HL-60 (cell line): ENCODE measurements at regions not wholly inside any gene's neighbourhood (a gene's known extent, or its start where the extent isn't known, plus 50 kb on each side); places are given as distances from the start of the nearest gene placed in this dataset.

Source experiments
- DNase-seq, 2 experiments: peaks; one replicate each; pipeline ENCODE4 v3.0.0-alpha.2; 2010 to 2020; ENCODE audit warnings: low read depth in 1 of 2, low spot score in 1 of 2
- H3K27ac ChIP-seq: fragments of 250-450 bp; sonication (Bioruptor Pico); replicated peaks from 2 replicates; pipeline ENCODE4 v1.5.1; 2020; ENCODE audit warnings: mild to moderate bottlenecking, moderate library complexity
- H3K27me3 ChIP-seq: fragments of 250-450 bp; sonication (Bioruptor Pico); 2 replicates; pipeline ENCODE4 v1.5.1; 2021; ENCODE audit warnings: mild to moderate bottlenecking, moderate library complexity; ENCODE audit not compliant: insufficient read depth, poor library complexity, severe bottlenecking
- H3K4me3 ChIP-seq: replicated peaks from 2 replicates; pipeline ENCODE4 v1.5.1; 2011; ENCODE audit warnings: mild to moderate bottlenecking, control low read depth, low read length; ENCODE audit not compliant: insufficient read depth
- GABPA ChIP-seq: IDR thresholded peaks from 2 replicates; pipeline ENCODE4 v1.6.1; 2012; ENCODE audit warnings: low read depth
- POLR2AphosphoS5 ChIP-seq: IDR thresholded peaks from 2 replicates; pipeline ENCODE4 v1.6.1; 2012; ENCODE audit warnings: low read depth
- REST ChIP-seq: IDR thresholded peaks from 2 replicates; pipeline ENCODE4 v1.6.1; 2012; ENCODE audit warnings: low read depth; ENCODE audit not compliant: insufficient replicate concordance
- SPI1 ChIP-seq: IDR thresholded peaks from 2 replicates; pipeline ENCODE4 v1.6.1; 2012; ENCODE audit warnings: low read depth, mild to moderate bottlenecking, borderline replicate concordance
- TF ChIP-seq, protein P1 (sequence below): IDR thresholded peaks from one replicate; pipeline ENCODE4 v1.5.1; 2011; ENCODE audit warnings: low read length, control low read depth, inconsistent platforms; ENCODE audit not compliant: insufficient read depth

DNA sequence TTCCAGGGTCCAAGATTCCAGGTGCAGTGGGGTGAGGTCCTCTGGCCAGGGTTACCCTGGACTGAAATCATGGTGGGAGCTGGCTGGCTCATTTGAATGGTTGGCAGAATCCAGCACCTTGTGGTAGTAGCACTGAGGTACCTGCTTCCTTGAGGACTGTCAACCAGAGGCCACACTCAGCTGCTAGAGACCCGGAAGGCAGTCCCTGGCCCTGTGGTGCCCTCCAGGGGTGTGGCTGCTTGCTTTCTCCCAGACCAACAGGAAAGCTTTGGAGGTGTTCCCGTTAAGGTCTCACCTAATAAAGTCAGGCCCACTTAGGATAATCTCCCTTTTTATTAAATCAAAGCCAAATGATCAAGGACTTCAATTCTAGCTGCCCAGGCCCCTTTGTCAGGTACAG, 107.7 kb upstream of the GDF10 start:
- Histone ChIP-seq H3K4me3 (no peak overlapping the region), H3K27ac (no peak overlapping the region), H3K27me3 (no peaks in the 10 kb centered on the region)
- DNase-seq: no peak
- TF ChIP-seq, protein P1, sequence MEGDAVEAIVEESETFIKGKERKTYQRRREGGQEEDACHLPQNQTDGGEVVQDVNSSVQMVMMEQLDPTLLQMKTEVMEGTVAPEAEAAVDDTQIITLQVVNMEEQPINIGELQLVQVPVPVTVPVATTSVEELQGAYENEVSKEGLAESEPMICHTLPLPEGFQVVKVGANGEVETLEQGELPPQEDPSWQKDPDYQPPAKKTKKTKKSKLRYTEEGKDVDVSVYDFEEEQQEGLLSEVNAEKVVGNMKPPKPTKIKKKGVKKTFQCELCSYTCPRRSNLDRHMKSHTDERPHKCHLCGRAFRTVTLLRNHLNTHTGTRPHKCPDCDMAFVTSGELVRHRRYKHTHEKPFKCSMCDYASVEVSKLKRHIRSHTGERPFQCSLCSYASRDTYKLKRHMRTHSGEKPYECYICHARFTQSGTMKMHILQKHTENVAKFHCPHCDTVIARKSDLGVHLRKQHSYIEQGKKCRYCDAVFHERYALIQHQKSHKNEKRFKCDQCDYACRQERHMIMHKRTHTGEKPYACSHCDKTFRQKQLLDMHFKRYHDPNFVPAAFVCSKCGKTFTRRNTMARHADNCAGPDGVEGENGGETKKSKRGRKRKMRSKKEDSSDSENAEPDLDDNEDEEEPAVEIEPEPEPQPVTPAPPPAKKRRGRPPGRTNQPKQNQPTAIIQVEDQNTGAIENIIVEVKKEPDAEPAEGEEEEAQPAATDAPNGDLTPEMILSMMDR: no peak
- TF ChIP-seq SPI1 (no peak), REST (no peak), GABPA (no peak), POLR2AphosphoS5 (no peak)

GRCh38 chr10:47193666-47194065, 106.3 kb upstream of the GDF10 start:
- TF ChIP-seq, protein P1: no peak
- DNase-seq: no peak
- Histone ChIP-seq H3K4me3 (no peak overlapping the region), H3K27ac (no peak overlapping the region), H3K27me3 (no peaks in the 10 kb centered on the region)

DNA sequence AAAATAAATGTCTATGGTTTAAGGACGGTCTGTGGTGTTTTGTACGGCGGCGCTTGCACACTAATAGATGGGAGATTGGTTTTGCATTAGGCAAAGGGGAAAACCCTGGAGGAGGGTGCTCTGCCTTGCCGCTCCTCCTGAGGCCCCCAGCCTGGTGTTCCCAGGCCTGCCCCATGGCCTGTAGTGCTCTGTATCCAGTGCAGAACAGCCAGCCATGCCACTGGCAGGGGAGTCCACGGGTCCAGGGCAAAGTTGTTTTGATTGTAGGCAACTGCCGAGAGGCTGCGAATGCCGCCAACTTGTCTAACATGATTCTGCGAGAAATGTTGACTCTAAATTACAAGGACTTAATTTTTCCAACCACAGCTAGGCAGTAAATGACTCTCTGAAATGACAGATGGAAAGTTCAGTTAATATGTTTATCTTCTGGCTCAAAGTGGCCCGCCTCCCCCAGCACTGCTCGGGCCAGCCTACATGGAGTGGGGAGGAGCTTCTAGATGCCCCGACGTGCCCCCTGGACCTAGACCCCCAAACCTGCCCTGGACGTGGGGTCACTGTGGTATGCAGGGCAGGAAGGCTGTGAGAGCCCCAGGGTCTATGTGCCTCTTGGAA, 104.6 kb upstream of the GDF10 start:
- no peak for TF ChIP-seq POLR2AphosphoS5
- no peak for TF ChIP-seq REST
- no peak for TF ChIP-seq SPI1
- TF ChIP-seq GABPA: no peak
- TF ChIP-seq, protein P1: no peak
- Histone ChIP-seq H3K27ac (no peak overlapping the region), H3K27me3 (no peaks in the 10 kb centered on the region), H3K4me3 (no peak overlapping the region)
- no peak for DNase-seq

- no peak overlapping the region for H3K27ac ChIP-seq
- DNase-seq: no peak
- no peak overlapping the region for H3K4me3 ChIP-seq
These were observed 103.3 kb upstream of the GDF10 start for GRCh38 chr10:47196691-47197090.

More at GRCh38 chr10:47196691-47197090, 103.3 kb upstream of the GDF10 start:
- TF ChIP-seq, protein P1: no peak
- no peak for TF ChIP-seq SPI1
- no peaks in the 10 kb centered on the region for H3K27me3 ChIP-seq
